Cerebellar cortex (tissue), 1 donor: ENCODE measurements at regions not wholly inside any gene's neighbourhood (a gene's known extent, or its start where the extent isn't known, plus 50 kb on each side); places are given as distances from the start of the nearest gene placed in this dataset.
"Not testable (repeated sequence)": the region's sequence is repeated elsewhere in the genome, so short reads cannot be mapped to it uniquely, and the experiment has no call there.

Source experiments
- DNase-seq: peaks from one replicate; pipeline ENCODE4 v3.0.0-alpha.2; 2015; ENCODE audit warnings: low spot score

GRCh38 chr13:99700468-99700867, 199.2 kb downstream of the TM9SF2 start:
- no peak for DNase-seq

- no peak for DNase-seq
Observed at GRCh38 chr13:99698816-99699099, 197.5 kb downstream of the TM9SF2 start.

GRCh38 chr13:99698010-99698815, 196.9 kb downstream of the TM9SF2 start:
- no peak for DNase-seq

GRCh38 chr13:99695857-99696256, 194.6 kb downstream of the TM9SF2 start:
- no peak for DNase-seq

GRCh38 chr13:99693852-99694611, 192.8 kb downstream of the TM9SF2 start:
- DNase-seq = peak; percentile 77

GRCh38 chr13:99693351-99693750, 192.1 kb downstream of the TM9SF2 start:
- no peak for DNase-seq

- no peak for DNase-seq
Observed at GRCh38 chr13:99692854-99693253, 191.6 kb downstream of the TM9SF2 start.

GRCh38 chr13:99691552-99691951, 190.3 kb downstream of the TM9SF2 start:
- DNase-seq = no peak

- no peak for DNase-seq
Observed at GRCh38 chr13:99690426-99691174, 189.3 kb downstream of the TM9SF2 start.

GRCh38 chr13:99689955-99690354, 188.7 kb downstream of the TM9SF2 start:
- peak; percentile 51 for DNase-seq

- DNase-seq = peak; percentile 77
Observed at GRCh38 chr13:99688776-99689175, 187.5 kb downstream of the TM9SF2 start.

GRCh38 chr13:99687723-99688397, 186.6 kb downstream of the TM9SF2 start:
- DNase-seq = peak; percentile 86

GRCh38 chr13:99686944-99687411, 185.7 kb downstream of the TM9SF2 start:
- DNase-seq = peak; percentile 76

- peak; percentile 83 for DNase-seq
Observed at GRCh38 chr13:99686157-99686572, 184.9 kb downstream of the TM9SF2 start.

- no peak for DNase-seq
Observed at GRCh38 chr13:99681695-99682094, 180.4 kb downstream of the TM9SF2 start.

- peak; percentile 69 for DNase-seq
Observed at GRCh38 chr13:99677116-99677951, 176.1 kb downstream of the TM9SF2 start.

- DNase-seq = no peak
Observed at GRCh38 chr13:99671746-99672145, 170.5 kb downstream of the TM9SF2 start.

- not testable (repeated sequence) for DNase-seq
Observed at GRCh38 chr13:99669096-99669495, 167.8 kb downstream of the TM9SF2 start.

- peak; percentile 73 for DNase-seq
Observed at GRCh38 chr13:99666146-99666805, 165.0 kb downstream of the TM9SF2 start.

GRCh38 chr13:99665711-99666110, 164.4 kb downstream of the TM9SF2 start:
- peak; percentile 91 for DNase-seq
